GM19467 (cell line): ENCODE measurements at regions not wholly inside any gene's neighbourhood (a gene's known extent, or its start where the extent isn't known, plus 50 kb on each side); places are given as distances from the start of the nearest gene placed in this dataset.

Source experiments
- ATAC-seq: cut with Tn5 transposase; IDR thresholded peaks from one replicate; pipeline ENCODE4 v1.9.1; 2021; ENCODE audit warnings: mild to moderate bottlenecking, moderate library complexity; ENCODE audit not compliant: unreplicated experiment

DNA sequence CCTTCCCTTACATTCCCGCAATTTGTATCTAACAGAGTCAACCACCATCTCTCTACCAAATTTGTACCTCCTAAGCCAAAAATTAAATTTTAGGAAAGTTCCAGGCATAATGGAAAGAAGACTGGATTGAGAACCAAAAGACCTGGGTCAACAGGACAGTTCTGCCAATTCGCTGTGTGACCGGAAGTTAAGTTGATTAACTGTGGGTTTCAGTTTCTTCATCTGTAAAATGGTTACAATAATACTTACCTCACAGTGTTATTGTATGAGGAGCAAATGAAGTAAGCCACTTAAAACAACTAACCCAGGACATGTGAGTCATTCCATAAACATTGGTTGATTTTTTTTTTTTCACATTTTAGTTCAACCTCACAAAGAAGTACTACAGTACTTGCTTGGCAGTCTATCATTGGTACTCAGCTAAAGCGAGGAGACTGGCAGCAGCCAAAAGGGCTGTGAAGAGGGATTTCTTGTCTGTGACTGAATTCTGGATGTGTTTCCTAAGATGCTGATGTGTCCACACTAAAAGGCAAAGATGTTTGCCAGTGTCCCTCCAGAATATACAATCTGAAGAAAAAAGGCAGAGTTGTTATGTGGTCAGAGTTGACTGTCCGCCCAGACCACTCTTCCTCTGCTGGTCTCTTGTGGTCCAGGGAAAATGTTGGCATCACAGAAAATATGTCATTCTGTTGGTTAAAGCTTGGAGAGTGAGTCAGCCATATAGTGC is 198.6 kb downstream of the TLE1 start:
- no peak for ATAC-seq

DNA sequence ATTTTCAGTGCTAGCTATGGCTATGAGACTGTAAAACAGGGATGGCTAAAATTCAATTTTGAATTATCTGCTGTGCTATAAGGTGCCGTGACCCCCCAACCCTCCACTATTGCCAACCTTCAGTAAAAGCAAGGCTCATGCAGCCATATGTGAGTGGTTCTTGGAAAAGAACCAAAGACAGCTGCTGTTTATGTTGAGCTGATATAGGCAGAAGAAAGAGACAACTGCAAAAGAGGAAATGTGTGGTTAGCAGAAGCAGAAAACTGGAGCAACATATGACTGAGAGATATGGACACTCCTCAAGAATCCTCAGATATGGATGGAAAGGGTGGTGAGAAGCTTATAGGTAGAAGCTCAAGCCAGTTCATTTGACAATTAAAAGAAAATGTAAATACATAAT is 200.3 kb downstream of the TLE1 start:
- no peak for ATAC-seq

DNA sequence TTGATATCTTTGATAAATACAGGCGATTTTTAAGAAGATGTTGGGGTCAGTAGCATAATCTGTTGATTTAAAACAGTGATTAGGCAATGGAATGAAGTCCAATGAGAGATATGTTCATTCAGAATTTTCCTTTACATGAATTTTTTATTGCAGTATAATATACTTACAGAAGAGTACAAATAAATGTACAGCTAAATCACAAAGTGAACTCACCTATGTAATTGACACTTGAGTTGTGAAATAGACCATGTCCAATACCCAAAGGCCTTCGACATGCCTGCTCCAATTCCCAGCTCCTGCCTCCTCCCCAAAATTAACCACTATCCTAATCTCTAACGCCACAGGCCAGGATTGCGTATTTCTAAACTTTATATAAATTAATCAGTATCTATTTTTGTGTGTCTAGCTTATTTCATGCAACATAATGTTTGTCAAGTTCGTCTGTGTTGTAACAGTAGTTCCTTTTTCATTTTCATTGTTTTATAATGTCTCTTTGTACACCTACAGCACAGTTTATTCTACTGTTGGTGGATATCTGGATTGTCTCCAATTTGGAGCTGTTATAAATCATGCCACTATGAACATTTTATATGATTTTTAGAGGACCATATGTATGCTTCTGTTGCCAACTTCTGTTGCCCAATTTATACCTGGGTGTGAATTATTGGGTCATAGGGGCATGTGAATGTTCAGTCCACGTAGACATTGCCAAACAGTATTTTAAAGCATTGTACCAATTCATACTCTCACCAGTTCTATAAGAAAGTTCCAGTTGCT is 208.3 kb downstream of the TLE1 start:
- no peak for ATAC-seq

DNA sequence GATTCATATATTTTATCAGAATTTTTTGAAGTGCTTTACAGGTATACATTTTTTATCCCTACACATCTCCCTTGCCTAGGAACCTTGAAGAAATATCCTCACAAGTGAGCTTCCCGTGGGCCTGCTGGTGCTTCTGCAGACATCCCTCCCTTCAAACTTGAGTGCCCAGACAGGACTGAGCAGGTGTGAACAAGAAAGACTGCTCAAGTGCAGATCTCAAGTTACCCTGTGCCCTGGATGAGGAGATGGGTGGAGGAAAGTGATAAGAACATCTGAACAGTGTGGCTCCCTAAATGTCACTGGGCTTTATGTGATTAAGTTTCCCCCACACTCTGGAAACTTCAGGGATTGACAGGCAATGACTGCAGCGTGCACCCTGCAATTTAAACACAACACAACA is 209.8 kb downstream of the TLE1 start:
- ATAC-seq = no peak

DNA sequence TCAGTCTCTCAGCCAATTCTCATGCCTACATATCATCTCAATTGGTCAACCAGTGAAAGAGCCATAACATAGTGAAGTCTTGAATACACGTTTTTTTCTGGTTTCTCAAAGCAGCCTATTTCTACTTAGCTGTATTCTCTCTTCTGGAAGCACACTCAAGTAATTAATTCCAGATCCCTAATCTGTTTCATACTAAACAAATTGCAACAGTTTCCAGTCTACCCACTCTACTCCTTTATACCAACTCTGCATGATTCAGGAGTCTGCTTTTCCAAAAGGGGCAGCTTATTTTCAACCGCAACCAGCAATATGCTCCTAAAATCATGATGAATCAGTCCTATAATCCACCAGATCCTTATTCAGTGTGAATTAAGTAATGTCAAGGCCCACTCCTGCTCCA is 211.7 kb downstream of the TLE1 start:
- ATAC-seq = no peak

DNA sequence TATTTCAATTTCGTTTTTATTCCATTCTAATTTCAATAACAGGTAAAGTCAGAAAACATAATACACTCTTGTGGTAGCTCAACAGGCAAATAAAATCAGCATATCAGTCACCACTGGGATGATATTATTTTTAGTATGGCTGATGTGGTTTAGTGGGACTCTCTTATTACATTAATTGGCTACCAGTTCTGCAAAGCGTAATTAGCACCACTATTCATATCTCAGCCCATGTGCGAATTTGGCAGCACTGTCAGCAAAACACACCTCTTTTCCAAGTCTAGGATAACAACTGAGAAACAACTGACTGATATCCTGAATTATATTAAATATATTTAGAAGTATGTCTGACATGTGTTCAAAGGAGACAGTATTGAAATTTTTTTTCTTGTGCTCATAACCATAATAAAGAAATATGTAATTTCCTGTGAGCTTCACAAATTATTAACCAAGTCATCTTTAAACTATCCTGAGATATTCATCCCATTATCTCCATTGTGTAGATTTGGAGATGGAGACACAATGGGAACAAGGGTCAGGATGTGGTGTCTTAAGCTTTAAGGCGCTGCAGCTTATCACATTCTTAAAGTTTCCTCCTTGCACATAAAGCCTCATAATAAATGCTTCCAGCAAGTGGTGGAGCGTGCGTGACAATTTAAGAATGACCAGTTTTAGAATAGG is 212.4 kb downstream of the TLE1 start:
- ATAC-seq = no peak

DNA sequence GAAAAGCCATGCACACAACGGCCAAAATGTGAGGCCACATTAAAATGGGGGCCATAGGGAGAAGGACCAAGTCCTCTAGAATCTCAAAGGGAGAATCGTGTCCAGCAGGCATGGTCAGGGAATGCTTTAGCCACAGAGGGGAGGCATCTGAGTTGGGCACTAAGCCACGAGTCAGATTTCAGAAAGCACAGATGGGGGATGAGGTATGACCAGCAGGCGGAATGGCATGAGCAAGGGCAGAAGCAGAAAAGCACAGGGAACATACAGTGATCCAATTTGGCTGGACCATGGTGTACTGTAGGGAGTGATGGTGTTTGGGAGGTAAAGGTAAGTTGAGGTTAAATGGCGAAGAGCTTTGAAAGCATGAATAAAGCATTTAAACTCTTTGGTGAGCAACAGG is 214.6 kb downstream of the TLE1 start:
- no peak for ATAC-seq

DNA sequence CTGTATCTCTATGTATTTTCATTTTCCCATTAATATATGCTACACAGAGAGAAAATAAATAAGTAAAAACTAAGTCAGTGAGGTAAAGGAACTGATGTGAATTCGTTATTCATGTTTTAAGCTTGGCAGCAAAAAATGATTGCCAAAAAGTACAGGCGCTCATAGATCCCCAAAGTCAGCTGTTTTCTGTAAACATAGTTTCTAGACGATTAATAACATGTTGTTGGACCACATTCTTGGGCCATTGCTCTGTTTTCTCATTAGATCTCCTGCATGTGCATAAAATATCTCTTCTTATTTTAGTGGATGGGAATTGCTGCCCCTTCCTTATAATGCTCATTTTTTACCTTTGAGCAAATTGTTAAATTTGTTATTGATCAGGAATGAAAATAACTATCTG is 215.2 kb downstream of the TLE1 start:
- ATAC-seq = no peak

DNA sequence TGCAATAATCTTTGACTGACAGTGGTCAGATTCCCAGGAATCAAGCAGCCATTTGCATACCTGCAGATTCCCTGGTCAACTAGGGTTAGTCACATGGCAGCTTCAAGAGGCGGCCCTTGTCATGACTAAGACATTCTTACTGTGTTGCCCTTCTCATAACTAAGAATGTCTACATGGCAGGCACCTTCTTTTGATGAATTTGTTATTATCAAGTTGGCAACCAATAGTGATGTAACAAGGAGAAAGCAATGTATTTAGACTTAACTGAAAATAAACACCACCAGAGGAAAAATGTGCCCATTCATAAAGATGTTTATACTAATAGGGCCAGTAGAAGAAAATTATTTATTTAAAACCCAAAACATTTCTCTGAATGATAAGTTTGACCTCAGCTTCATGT is 215.6 kb downstream of the TLE1 start:
- no peak for ATAC-seq

DNA sequence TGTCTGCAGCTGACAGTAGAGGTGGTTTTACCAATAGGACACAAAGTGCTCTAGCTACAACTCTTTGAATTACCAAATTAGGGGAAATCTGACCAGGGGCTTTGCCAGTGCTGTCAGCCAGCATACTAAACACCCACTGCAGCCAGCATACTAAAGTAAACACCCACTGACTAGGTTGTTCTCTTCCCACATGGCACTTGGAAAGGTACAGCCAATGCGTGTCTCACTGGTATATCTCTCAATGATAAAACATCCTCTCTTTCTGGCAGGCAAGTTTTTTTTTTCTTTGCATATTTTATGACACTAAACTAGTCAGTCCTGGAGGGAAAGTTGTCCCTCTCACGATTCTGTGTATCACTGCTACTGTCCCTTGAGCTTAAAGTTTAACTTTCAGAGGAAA is 216.1 kb downstream of the TLE1 start:
- ATAC-seq = no peak

DNA sequence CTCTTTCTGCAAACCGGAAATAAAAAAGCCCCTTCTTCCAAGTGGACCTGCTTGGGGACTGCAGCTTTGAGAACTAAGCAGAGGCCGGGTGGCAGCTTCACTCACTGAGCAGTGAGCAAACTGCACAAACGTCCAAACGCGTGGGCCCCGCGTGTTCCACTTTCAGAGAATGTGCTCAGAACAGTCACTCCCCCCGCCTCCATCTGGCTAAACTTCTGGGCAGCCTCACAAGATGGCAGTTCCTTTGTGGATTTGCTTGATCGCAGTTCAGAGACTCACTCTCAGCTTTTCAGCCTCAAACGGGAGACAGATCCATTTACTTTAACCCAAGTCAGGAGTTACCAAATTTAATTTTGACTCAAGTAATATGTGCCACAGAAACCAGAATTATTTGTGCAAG is 216.6 kb downstream of the TLE1 start:
- ATAC-seq = no peak

DNA sequence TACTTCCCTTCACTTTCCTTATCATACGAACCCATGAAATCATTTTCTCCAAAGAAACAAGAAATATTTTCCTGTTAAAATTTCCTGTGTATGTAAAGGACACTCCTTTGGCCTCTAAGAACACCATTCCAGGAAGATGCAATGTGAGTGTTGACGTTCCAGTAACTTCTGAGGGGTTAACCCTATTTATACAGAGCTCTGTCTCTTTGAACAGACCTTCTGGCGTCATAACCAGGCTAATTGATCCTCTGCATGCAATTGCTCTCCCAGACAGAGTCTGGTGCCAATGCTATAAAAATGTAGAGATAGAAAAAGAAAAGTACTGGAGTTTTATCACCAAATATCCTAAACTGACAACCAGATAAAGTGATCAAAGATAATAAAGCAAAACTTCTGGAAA is 218.5 kb downstream of the TLE1 start:
- no peak for ATAC-seq

DNA sequence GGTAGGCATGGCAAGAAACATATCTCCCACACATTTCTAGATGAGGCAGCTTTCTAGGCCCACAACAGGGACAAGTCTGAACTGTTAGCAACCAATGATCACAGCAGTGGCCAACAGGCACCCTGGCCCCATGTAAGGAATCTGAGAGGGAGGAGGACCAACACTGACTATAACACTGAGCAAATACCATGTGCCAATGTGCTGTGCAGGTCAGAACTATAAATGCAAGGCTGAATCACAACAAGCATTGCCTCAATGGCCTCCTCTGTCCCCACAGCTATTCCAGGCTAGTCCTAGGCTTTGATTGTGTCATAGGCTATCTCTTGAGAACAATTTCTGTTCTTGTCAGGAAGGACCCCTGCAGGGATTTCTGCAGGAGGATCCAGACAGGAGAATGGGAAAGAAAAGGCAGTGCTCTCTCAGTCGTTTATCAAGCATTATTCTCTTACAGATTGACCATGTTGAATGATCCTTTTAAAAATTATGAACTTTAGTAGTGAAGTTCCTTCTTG is 221.2 kb downstream of the TLE1 start:
- no peak for ATAC-seq

DNA sequence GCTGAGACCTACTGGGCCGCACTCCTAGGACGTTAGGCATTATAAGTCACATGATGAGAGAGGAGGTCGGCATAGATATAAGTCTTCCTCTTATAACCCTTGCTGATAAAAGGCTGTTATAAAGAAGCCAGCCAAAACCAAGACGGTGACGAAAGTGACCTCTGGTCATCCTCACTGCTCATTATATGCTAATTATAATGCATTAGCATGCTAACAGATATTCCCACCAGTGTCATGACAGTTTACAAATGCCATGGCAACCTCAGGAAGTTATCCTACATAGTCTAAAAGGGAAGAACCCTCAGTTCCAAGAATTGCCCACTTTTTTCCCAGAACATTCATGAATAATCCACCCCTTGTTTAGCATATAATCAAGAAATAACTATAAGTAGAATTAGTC is 222.4 kb downstream of the TLE1 start:
- no peak for ATAC-seq

DNA sequence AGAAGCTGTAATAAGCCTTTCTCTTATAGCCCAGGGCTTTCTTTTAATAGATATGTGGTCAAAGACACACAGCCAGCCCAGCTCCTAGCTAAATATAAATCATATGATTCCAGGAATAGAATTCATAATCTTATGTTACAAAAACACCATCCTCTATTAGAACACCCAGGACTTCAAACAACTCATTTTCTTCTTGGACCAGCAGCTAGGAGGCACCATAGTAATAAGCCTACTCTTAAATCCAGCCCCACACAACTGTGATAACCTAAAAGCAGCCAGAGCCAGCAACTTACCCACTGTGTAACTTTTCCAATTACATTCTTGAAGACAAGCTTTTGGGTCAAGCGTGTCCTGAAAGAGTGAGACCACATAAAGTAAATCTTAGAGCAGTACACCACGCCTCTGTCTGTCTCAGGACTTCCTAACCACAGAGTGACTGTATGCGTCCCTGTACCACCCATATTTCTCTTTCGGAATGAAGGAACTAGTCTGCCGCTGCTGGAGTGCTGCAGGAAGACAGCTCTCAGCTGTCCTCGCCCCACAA is 223.8 kb downstream of the TLE1 start:
- no peak for ATAC-seq

DNA sequence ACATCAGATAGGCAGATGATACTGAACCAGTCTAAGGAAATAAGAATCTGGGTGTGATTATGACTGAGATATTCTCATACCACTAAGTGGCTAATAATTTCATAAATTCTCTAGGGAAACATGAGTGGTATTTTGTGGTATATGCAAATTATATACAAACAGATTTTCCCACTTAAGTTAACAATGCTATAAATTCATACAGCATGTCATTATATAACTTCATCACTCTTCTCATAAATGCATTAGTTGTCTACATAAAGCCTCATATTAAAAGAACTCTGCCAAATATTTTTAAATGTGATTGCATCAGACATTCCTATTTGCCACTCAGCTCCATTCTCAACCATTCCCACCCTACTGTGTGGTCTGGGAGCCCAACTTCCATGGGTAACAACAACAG is 226.5 kb downstream of the TLE1 start:
- ATAC-seq = no peak

DNA sequence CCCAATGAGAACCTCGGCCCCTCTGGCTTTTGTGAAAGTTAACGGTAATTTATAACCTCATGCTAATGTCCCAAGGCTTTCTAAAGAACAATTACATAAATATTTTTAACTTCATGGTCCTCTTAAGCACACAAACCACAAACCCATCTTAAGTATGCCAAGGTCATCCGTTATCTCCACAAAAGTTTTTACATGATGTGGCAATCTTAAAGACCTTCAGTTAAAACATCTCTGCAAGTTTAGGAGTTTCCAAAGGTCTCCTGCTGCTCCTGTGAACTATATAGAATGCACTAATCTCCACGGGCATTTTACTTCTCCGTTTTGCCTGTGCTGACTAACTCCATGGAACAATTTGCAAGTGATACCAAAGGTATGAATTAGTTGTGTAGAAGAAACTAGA is 228.2 kb downstream of the TLE1 start:
- no peak for ATAC-seq

DNA sequence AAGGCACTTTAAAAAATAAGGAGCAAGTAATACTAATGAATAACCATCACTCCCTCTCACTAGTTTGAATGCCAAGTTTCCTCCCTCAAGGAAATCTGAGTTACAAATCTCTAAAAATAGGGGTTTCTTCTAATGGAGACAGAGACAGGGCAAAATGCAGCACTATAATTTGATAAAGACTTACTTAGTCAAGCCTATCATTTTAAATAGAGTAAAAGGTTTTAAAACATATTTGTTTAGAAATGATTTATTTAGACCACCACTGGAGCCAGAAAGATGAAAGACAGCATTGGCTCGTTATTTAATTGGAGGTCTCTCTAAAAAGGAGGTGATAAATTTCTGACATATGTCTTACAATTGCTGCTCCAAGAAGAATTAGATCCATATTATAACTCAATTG is 228.7 kb downstream of the TLE1 start:
- no peak for ATAC-seq

DNA sequence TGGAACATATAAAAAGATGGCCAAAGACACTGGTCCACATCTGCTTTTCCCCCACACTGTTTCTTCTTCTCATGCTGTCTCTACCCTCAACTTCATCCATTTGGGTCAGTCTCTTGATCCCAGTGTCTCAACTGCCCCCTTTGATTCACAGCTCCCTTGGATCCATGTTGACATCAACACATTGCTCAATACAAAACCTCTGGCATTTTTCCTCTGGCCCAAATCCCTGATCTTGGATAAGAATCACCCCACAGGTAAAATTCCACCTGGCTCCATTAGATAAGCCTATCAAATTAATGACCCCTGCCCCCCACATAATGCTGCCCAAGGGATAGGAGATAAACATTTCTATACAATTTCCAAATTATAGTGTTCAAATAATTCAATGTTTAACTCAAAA is 229.8 kb downstream of the TLE1 start:
- no peak for ATAC-seq

DNA sequence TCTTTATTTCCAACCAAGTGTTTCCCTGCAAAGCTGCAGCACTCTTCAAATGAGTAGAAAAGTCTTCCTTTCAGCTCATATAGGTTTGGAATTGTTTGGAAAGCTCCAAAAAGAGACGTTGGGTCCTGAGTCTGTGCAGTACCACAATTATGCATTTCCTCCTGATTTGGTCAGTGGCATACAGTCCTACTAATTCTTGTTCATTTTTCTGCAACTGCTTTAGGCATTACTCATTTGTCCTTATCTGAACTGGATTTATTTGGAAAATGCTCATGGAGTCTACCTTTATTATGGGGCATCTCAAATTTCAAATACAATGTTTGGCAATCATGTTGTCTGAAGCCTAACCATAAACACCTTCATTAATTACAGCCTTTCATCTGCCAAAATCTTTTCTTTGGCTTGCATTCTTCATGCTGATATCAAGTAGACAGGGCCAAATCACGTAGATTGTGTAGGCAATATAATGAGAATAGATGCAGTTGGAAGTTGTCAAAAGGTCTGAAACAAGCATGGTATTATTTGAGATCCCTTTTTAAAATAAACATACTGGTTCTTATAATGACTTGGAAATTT is 232.8 kb downstream of the TLE1 start:
- no peak for ATAC-seq
